GM23338 (cell line): ENCODE measurements at regions not wholly inside any gene's neighbourhood (a gene's known extent, or its start where the extent isn't known, plus 50 kb on each side); places are given as distances from the start of the nearest gene placed in this dataset.

Experiments
- ATAC-seq: fragments of 200-7000 bp; cut with Tn5 transposase; 3 replicates; pipeline ENCODE4 v1.9.1; 2020
- DNase-seq: peaks from one replicate; pipeline ENCODE4 v3.0.0-alpha.2; 2015; ENCODE audit warnings: low spot score
- H2AFZ ChIP-seq: fragments of 200-600 bp; sonication (generic); 2 replicates; pipeline ENCODE4 v1.8.0; 2016; ENCODE audit warnings: antibody characterized with exemption, mild to moderate bottlenecking, moderate library complexity
- H3F3A ChIP-seq: fragments of 200-600 bp; sonication (generic); replicated peaks from 2 replicates; pipeline ENCODE4 v1.8.0; 2017; ENCODE audit warnings: antibody characterized with exemption, mixed run types, low read depth
- H3K27ac ChIP-seq: fragments of 200-600 bp; sonication (generic); 2 replicates; pipeline ENCODE4 v1.6.1; 2016; ENCODE audit warnings: low read depth
- H3K27me3 ChIP-seq: fragments of 200-600 bp; sonication (generic); 2 replicates; pipeline ENCODE4 v1.8.0; 2016; ENCODE audit warnings: mild to moderate bottlenecking, mixed run types, moderate library complexity; ENCODE audit not compliant: insufficient read depth
- H3K36me3 ChIP-seq: fragments of 200-600 bp; sonication (generic); 2 replicates; pipeline ENCODE4 v1.8.0; 2016; ENCODE audit warnings: mild to moderate bottlenecking; ENCODE audit not compliant: insufficient read depth
- H3K4me1 ChIP-seq: fragments of 200-600 bp; sonication (generic); 2 replicates; pipeline ENCODE4 v1.8.0; 2016; ENCODE audit warnings: mild to moderate bottlenecking, moderate library complexity; ENCODE audit not compliant: insufficient read depth
- H3K4me2 ChIP-seq: fragments of 200-600 bp; sonication (generic); 2 replicates; pipeline ENCODE4 v1.7.1; 2017; ENCODE audit warnings: mixed run types
- H3K4me3 ChIP-seq: fragments of 200-600 bp; sonication (generic); 2 replicates; pipeline ENCODE4 v1.6.1; 2016; ENCODE audit warnings: mixed run types
- H3K79me2 ChIP-seq: fragments of 200-600 bp; sonication (generic); replicated peaks from 2 replicates; pipeline ENCODE4 v1.8.0; 2017; ENCODE audit warnings: mild to moderate bottlenecking; ENCODE audit not compliant: insufficient read depth
- H3K9me2 ChIP-seq: fragments of 200-600 bp; sonication (generic); 2 replicates; pipeline ENCODE4 v1.8.0; 2017; ENCODE audit not compliant: insufficient read depth
- H4K20me1 ChIP-seq: fragments of 200-600 bp; sonication (generic); replicated peaks from 2 replicates; pipeline ENCODE4 v1.8.0; 2017; ENCODE audit warnings: mild to moderate bottlenecking; ENCODE audit not compliant: insufficient read depth
- H3K27ac Mint-ChIP-seq: 2 replicates; pipeline ENCODE4 v1.8.0; 2020; ENCODE audit warnings: inconsistent platforms, mild to moderate bottlenecking, moderate library complexity, mixed read lengths
- H3K27me3 Mint-ChIP-seq: 3 replicates; pipeline ENCODE4 v1.8.0; 2022; ENCODE audit warnings: low read depth, mild to moderate bottlenecking, moderate library complexity, mixed read lengths, inconsistent platforms; ENCODE audit not compliant: insufficient read depth, poor library complexity
- H3K36me3 Mint-ChIP-seq: 3 replicates; pipeline ENCODE4 v1.8.0; 2021; ENCODE audit warnings: low read depth, mild to moderate bottlenecking, inconsistent platforms, moderate library complexity, mixed read lengths
- H3K4me1 Mint-ChIP-seq: 3 replicates; pipeline ENCODE4 v1.8.0; 2020; ENCODE audit warnings: mild to moderate bottlenecking, inconsistent platforms, mixed read lengths
- H3K4me3 Mint-ChIP-seq: 3 replicates; pipeline ENCODE4 v1.8.0; 2021; ENCODE audit warnings: moderate library complexity, mild to moderate bottlenecking, inconsistent platforms, mixed read lengths
- H3K9me3 Mint-ChIP-seq: 3 replicates; pipeline ENCODE4 v1.8.0; 2020; ENCODE audit warnings: moderate library complexity, mild to moderate bottlenecking, inconsistent platforms, mixed read lengths
- CTCF ChIP-seq, 2 experiments: fragments of 200-600 bp in 1 of 2; sonication (generic) in 1 of 2; conservative IDR thresholded peaks; 2 replicates each; pipeline versions ENCODE4 v1.5.1 to v1.6.1; 2016 to 2017; ENCODE audit warnings: antibody characterized with exemption in 2 of 2, low read depth in 2 of 2, mild to moderate bottlenecking in 2 of 2, moderate library complexity in 1 of 2
- ETS1 ChIP-seq: IDR thresholded peaks from 2 replicates; pipeline ENCODE4 v1.6.1; 2016; ENCODE audit warnings: antibody characterized with exemption
- EZH2 ChIP-seq: fragments of 200-600 bp; sonication (generic); IDR thresholded peaks from one replicate; pipeline ENCODE4 v1.8.0; 2017; ENCODE audit warnings: antibody characterized with exemption, mild to moderate bottlenecking, low read depth; ENCODE audit not compliant: unreplicated experiment
- EZH2phosphoT487 ChIP-seq: fragments of 200-600 bp; sonication (generic); IDR thresholded peaks from one replicate; pipeline ENCODE4 v1.8.1; 2018; ENCODE audit warnings: antibody characterized with exemption; ENCODE audit not compliant: unreplicated experiment
- NANOG ChIP-seq: IDR thresholded peaks from 2 replicates; pipeline ENCODE4 v1.6.1; 2016; ENCODE audit warnings: antibody characterized with exemption, borderline replicate concordance
- POLR2AphosphoS5 ChIP-seq: IDR thresholded peaks from 2 replicates; pipeline ENCODE4 v1.6.1; 2016; ENCODE audit warnings: antibody characterized with exemption, low read depth
- ZNF331 ChIP-seq: fragments of 250-450 bp; sonication (Bioruptor Pico); IDR thresholded peaks from 2 replicates; pipeline ENCODE4 v1.5.0; 2020; ENCODE audit warnings: low read depth, mild to moderate bottlenecking, moderate library complexity
- ZNF462 ChIP-seq: fragments of 250-450 bp; sonication (Bioruptor Pico); IDR thresholded peaks from 2 replicates; pipeline ENCODE4 v1.5.0; 2020; ENCODE audit warnings: mild to moderate bottlenecking, moderate library complexity

GRCh38 chr16:26214581-26215174 lies 522.9 kb downstream of the HS3ST4 start (continued):
- TF ChIP-seq ZNF462 (CRISPR knock-in tag) (no peak), ZNF331 (no peak), CTCF (conservative IDR thresholded peaks at IDR 0.05; ENCODE audit: low read depth in 2 of 2) (no peak)

- no peaks in the 10 kb centered on the region for H3K9me2 ChIP-seq
- peaks cover 21% of the 10 kb centered on the region; the same call in 1 of the 2 replicates for H3K4me1 ChIP-seq
- peak overlapping the region; percentile 8; the same call in 1 of the 2 replicates for H3K4me2 ChIP-seq
- H3K4me1 Mint-ChIP-seq = peaks cover 46% of the 10 kb centered on the region
- H3K36me3 ChIP-seq = no peaks in the 10 kb centered on the region
- peak overlapping the region; percentile 94 for H3K27ac Mint-ChIP-seq
- H3K4me3 Mint-ChIP-seq = no peak overlapping the region; the same call in 2 of the 3 replicates
- H3K4me3 ChIP-seq = no peak overlapping the region
- no peak overlapping the region for H2AFZ ChIP-seq
- H3K27me3 ChIP-seq = no peaks in the 10 kb centered on the region
- H4K20me1 ChIP-seq = no peaks in the 10 kb centered on the region
- ATAC-seq = peak; percentile 82
- no peaks in the 10 kb centered on the region for H3K79me2 ChIP-seq
- peaks cover 5% of the 10 kb centered on the region for H3K27me3 Mint-ChIP-seq
- peak overlapping the region; percentile 79 for H3K27ac ChIP-seq
- peaks cover 7% of the 10 kb centered on the region for H3K36me3 Mint-ChIP-seq
- DNase-seq = peak; percentile 6
- no peaks in the 10 kb centered on the region for H3F3A ChIP-seq
- peaks cover 61% of the 10 kb centered on the region for H3K9me3 Mint-ChIP-seq
- TF ChIP-seq EZH2 = no peak
- TF ChIP-seq POLR2AphosphoS5 = no peak
- no peak for TF ChIP-seq ZNF331
- no peak for TF ChIP-seq ETS1
- no peak for TF ChIP-seq EZH2phosphoT487
- no peak for TF ChIP-seq NANOG
Measured at GRCh38 chr16:26220894-26221293, 529.1 kb downstream of the HS3ST4 start.
